Putamen (tissue), 1 donor: ENCODE measurements at regions not wholly inside any gene's neighbourhood (a gene's known extent, or its start where the extent isn't known, plus 50 kb on each side); places are given as distances from the start of the nearest gene placed in this dataset.
"Not testable (repeated sequence)": the region's sequence is repeated elsewhere in the genome, so short reads cannot be mapped to it uniquely, and the experiment has no call there.

ENCODE experiments used
- DNase-seq: peaks from one replicate; pipeline ENCODE4 v3.0.0-alpha.2; 2016; ENCODE audit warnings: low spot score

GRCh38 chr5:36426070-36426469 lies 124.4 kb upstream of the RANBP3L start:
- DNase-seq, result not testable (repeated sequence)

GRCh38 chr5:36435516-36435915 lies 133.8 kb upstream of the RANBP3L start:
- DNase-seq, result no peak

GRCh38 chr5:36436306-36436705 lies 134.6 kb upstream of the RANBP3L start:
- DNase-seq, result peak; percentile 45

- DNase-seq, result peak; percentile 48
Observed at GRCh38 chr5:36438765-36439561, 137.3 kb upstream of the RANBP3L start.

GRCh38 chr5:36440300-36440699 lies 138.6 kb upstream of the RANBP3L start:
- no peak for DNase-seq

GRCh38 chr5:36441280-36441679 lies 139.6 kb upstream of the RANBP3L start:
- peak; percentile 32 for DNase-seq

- DNase-seq, result no peak
Observed at GRCh38 chr5:36442352-36442751, 140.7 kb upstream of the RANBP3L start.

GRCh38 chr5:36442796-36443195 lies 141.1 kb upstream of the RANBP3L start:
- DNase-seq, result no peak

GRCh38 chr5:36443941-36444340 lies 142.2 kb upstream of the RANBP3L start:
- no peak for DNase-seq

GRCh38 chr5:36444582-36445418 lies 143.1 kb upstream of the RANBP3L start:
- peak; percentile 67 for DNase-seq

- DNase-seq, result no peak
Observed at GRCh38 chr5:36447776-36448175, 146.1 kb upstream of the RANBP3L start.

- DNase-seq, result no peak
Observed at GRCh38 chr5:36450229-36451014, 148.7 kb upstream of the RANBP3L start.

GRCh38 chr5:36452424-36453006 lies 150.8 kb upstream of the RANBP3L start:
- no peak for DNase-seq

GRCh38 chr5:36457511-36458270 lies 148.7 kb upstream of the SLC1A3 start:
- no peak for DNase-seq

GRCh38 chr5:36458746-36459145 lies 147.7 kb upstream of the SLC1A3 start:
- DNase-seq, result no peak

- DNase-seq, result no peak
Observed at GRCh38 chr5:36459176-36460135, 146.9 kb upstream of the SLC1A3 start.

- DNase-seq, result no peak
Observed at GRCh38 chr5:36462295-36463021, 143.9 kb upstream of the SLC1A3 start.

GRCh38 chr5:36475942-36476341 lies 130.5 kb upstream of the SLC1A3 start:
- not testable (repeated sequence) for DNase-seq

GRCh38 chr5:36478646-36479317 lies 127.6 kb upstream of the SLC1A3 start:
- no peak for DNase-seq
